ENCODE measurements at regions not wholly inside any gene's neighbourhood (a gene's known extent, or its start where the extent isn't known, plus 50 kb on each side); places are given as distances from the start of the nearest gene placed in this dataset.

GRCh38 chr10:42935466-42935865, 141.4 kb upstream of the RET start:
- no peak for TF ChIP-seq CTCF (optimal IDR thresholded peaks at IDR 0.05 in 1 of 3, IDR thresholded peaks at IDR 0.05 in 1 of 3, conservative IDR thresholded peaks at IDR 0.05 in 1 of 3; ENCODE audit: extremely low read depth in 1 of 3, insufficient read depth in 2 of 3, low read length in 3 of 3)
- no peak for TF ChIP-seq EZH2 (IDR thresholded peaks at IDR 0.05; ENCODE audit: low read length)
